A673 (cell line): ENCODE measurements at regions not wholly inside any gene's neighbourhood (a gene's known extent, or its start where the extent isn't known, plus 50 kb on each side); places are given as distances from the start of the nearest gene placed in this dataset.

Experiments
- BruUV-seq: library from RNA; stranded (reverse); fragments of 400-500 nt; replicated peaks from 2 replicates; lab custom pipeline; 2021; lab: Mats Ljungman, UMichigan
- CTCF ChIA-PET: fragments of 300-600 bp; sonication (Branson Sonifier 250); formaldehyde crosslinking; loops from one replicate; lab custom pipeline; 2022; ENCODE audit warnings: antibody characterized with exemption; lab: Charles Lee
- POLR2A ChIA-PET: fragments of 300-600 bp; sonication (Branson Sonifier 250); formaldehyde crosslinking; loops from one replicate; lab custom pipeline; 2022; ENCODE audit warnings: antibody characterized with exemption; ENCODE audit not compliant: low non-redundant PET; lab: Charles Lee
- DNase-seq: peaks from one replicate; pipeline ENCODE4 v3.0.0-alpha.2; 2015; ENCODE audit warnings: low spot score
- H3K27ac ChIP-seq: fragments of 200-600 bp; sonication (generic); 2 replicates; pipeline ENCODE4 v1.5.1; 2016; ENCODE audit warnings: mixed run types, low read depth, mild to moderate bottlenecking, mixed read lengths, antibody characterized with exemption, low read length; ENCODE audit not compliant: poor library complexity, severe bottlenecking
- H3K27me3 ChIP-seq: fragments of 200-600 bp; sonication (generic); replicated peaks from 2 replicates; pipeline ENCODE4 v1.6.1; 2017; ENCODE audit warnings: mixed run types, low read depth, mild to moderate bottlenecking, mixed read lengths, antibody characterized with exemption, low read length; ENCODE audit not compliant: insufficient read depth, poor library complexity
- H3K36me3 ChIP-seq: fragments of 200-600 bp; sonication (generic); 2 replicates; pipeline ENCODE4 v1.6.1; 2016; ENCODE audit warnings: mixed run types, mild to moderate bottlenecking, mixed read lengths, antibody characterized with exemption, low read length; ENCODE audit not compliant: insufficient read depth, poor library complexity, severe bottlenecking
- H3K4me1 ChIP-seq: fragments of 200-600 bp; sonication (generic); 2 replicates; pipeline ENCODE4 v1.6.1; 2017; ENCODE audit warnings: mixed run types, mild to moderate bottlenecking, mixed read lengths, antibody characterized with exemption, low read length; ENCODE audit not compliant: insufficient read depth, poor library complexity, severe bottlenecking
- H3K4me3 ChIP-seq: fragments of 200-600 bp; sonication (generic); 2 replicates; pipeline ENCODE4 v1.5.1; 2016; ENCODE audit warnings: low read depth, mixed run types, mild to moderate bottlenecking, mixed read lengths, low read length; ENCODE audit not compliant: poor library complexity, severe bottlenecking
- H3K9me3 ChIP-seq: fragments of 200-600 bp; sonication (generic); 2 replicates; pipeline ENCODE4 v1.6.1; 2016; ENCODE audit warnings: mixed run types, low read depth, mild to moderate bottlenecking, mixed read lengths, antibody characterized with exemption, low read length; ENCODE audit not compliant: poor library complexity, severe bottlenecking
- EZH2 ChIP-seq: fragments of 200-600 bp; sonication (generic); IDR thresholded peaks from 2 replicates; pipeline ENCODE4 v1.6.1; 2017; ENCODE audit warnings: borderline replicate concordance, low read depth, mild to moderate bottlenecking, mixed read lengths, antibody characterized with exemption, low read length; ENCODE audit not compliant: poor library complexity, severe bottlenecking
- intact Hi-C: fragments of 100-400 bp; cut with micrococcal nuclease; formaldehyde crosslinking; loops from one replicate; pipeline ENCODE4 v1.10.0; 2022; ENCODE audit not compliant: unreplicated experiment
- TF ChIP-seq, protein P1 (sequence below): fragments of 300-800, 200-600 bp; sonication (generic); conservative IDR thresholded peaks from 2 replicates; pipeline ENCODE4 v1.5.1; 2017; ENCODE audit warnings: low read depth, mild to moderate bottlenecking, antibody characterized with exemption, low read length, moderate library complexity, mixed read lengths

DNA sequence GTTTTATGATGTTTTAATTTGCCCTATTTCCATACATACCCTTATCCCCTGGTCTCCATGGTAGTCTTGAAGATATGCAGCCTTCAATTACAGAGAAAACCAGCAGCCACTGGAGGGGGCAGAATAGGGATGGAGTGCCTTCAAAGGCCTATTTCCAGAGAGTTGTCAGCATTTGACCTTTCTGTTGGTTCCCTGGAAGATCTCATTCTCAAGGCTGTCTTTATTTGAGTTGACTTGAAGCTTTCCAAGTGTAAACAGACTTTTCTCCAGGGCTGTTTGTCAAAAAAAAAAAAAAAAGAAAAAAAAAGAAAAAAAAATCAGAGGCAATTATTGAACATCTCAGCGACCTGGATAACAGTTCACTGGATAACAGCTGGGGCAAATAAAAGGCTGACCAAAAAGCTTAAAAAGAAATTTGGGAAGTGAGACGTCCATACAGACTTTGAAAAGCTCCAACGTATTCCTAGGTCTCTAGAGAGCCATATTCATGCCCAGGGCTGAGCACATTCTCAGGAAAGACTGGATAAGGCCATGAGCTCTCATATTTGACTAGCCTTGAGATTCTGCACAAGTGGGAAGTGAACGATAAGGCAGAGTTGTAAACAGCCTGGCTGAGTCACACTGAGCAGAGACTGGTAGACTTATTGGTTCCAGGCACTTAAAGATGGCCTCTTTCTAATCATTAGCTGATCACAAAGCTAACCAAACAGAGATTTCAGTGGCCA, 126.6 kb downstream of the VAPA start:
- no peak overlapping the region for H3K4me3 ChIP-seq
- intact Hi-C loops: no loop called here
- no TSS peak for BruUV-seq
- no peak overlapping the region for H3K27ac ChIP-seq
- H3K4me1 ChIP-seq: peaks cover 4% of the 10 kb centered on the region
- H3K9me3 ChIP-seq: peaks cover 7% of the 10 kb centered on the region
- no peaks in the 10 kb centered on the region for H3K27me3 ChIP-seq
- no peaks in the 10 kb centered on the region for H3K36me3 ChIP-seq
- TF ChIP-seq EZH2: no peak
- TF ChIP-seq, protein P1, sequence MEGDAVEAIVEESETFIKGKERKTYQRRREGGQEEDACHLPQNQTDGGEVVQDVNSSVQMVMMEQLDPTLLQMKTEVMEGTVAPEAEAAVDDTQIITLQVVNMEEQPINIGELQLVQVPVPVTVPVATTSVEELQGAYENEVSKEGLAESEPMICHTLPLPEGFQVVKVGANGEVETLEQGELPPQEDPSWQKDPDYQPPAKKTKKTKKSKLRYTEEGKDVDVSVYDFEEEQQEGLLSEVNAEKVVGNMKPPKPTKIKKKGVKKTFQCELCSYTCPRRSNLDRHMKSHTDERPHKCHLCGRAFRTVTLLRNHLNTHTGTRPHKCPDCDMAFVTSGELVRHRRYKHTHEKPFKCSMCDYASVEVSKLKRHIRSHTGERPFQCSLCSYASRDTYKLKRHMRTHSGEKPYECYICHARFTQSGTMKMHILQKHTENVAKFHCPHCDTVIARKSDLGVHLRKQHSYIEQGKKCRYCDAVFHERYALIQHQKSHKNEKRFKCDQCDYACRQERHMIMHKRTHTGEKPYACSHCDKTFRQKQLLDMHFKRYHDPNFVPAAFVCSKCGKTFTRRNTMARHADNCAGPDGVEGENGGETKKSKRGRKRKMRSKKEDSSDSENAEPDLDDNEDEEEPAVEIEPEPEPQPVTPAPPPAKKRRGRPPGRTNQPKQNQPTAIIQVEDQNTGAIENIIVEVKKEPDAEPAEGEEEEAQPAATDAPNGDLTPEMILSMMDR: no peak
- no peak for DNase-seq
- ChIA-PET CTCF (interaction anchor here (0.5 kb wide), 1 partner anchor 43 kb away, joined by 3 read pairs; no protein-coding TSS in a partner anchor), POLR2A (interaction anchor here (0.6 kb wide), 1 partner anchor 1732 kb away, joined by 4 read pairs; no protein-coding TSS in a partner anchor)

DNA sequence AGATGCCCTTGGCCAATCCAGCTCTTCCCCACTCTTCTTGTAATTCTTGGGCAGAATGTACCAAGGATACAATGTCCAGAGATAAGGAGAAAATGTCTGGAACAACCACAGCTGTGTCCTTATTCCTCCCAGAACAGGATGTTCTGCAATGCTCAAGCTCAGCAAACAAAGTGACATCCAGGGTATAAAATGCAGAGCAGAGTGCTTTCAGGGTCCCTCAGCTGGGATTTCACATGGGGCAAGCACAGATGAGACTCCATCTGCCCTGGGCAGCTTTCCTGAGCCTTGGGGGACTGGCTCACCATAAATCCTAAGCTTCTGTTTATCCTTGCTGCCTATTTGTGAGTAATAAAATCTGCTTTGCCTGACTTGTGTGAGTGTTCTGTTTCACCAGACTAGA, 127.4 kb downstream of the VAPA start:
- BruUV-seq: no TSS peak
- Histone ChIP-seq H3K4me1 (no peaks in the 10 kb centered on the region), H3K9me3 (peaks cover 7% of the 10 kb centered on the region), H3K4me3 (no peak overlapping the region), H3K27me3 (no peaks in the 10 kb centered on the region), H3K36me3 (no peaks in the 10 kb centered on the region), H3K27ac (no peak overlapping the region)
- POLR2A ChIA-PET: no interaction called here
- TF ChIP-seq, protein P1: no peak
- no peak for TF ChIP-seq EZH2
- no peak for DNase-seq
- intact Hi-C loops: no loop called here
- CTCF ChIA-PET: interaction anchor here (0.5 kb wide), 1 partner anchor 42 kb away, joined by 3 read pairs; no protein-coding TSS in a partner anchor

DNA sequence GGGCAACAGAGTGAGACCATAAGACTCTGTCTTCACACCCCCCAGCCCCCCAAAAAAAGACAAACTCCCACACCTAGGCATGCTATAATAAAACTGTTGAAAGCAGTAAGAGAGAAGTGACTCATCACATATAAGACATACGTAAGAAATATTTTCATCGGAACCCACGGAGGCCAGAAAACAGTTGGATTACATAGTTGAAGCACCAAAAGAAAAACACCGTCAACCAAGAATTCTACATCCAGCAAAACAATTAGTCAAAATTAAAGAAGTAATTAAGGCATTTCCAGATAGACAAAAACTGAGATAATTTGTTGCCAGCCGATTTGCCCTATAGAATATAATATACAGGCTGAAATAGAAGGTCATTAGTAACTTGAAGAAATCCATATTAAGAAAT, 128.7 kb downstream of the VAPA start:
- Histone ChIP-seq H3K27me3 (no peaks in the 10 kb centered on the region), H3K4me3 (no peak overlapping the region), H3K27ac (no peak overlapping the region), H3K9me3 (peaks cover 7% of the 10 kb centered on the region), H3K36me3 (no peaks in the 10 kb centered on the region), H3K4me1 (no peaks in the 10 kb centered on the region)
- intact Hi-C loops: no loop called here
- no peak for DNase-seq
- TF ChIP-seq, protein P1: no peak
- TF ChIP-seq EZH2: no peak
- no TSS peak for BruUV-seq
- ChIA-PET POLR2A (no interaction called here), CTCF (no interaction called here)
